Nephron progenitor cell (in vitro differentiated cells): ENCODE measurements at regions not wholly inside any gene's neighbourhood (a gene's known extent, or its start where the extent isn't known, plus 50 kb on each side); places are given as distances from the start of the nearest gene placed in this dataset.

Source experiments
- DNase-seq: peaks from one replicate; pipeline ENCODE4 v3.0.0; 2021
- H3K27ac Mint-ChIP-seq: 2 replicates; pipeline ENCODE4 v1.8.0; 2021; ENCODE audit warnings: mild to moderate bottlenecking, moderate library complexity, mixed read lengths
- H3K27me3 Mint-ChIP-seq: 2 replicates; pipeline ENCODE4 v1.8.0; 2021; ENCODE audit warnings: mild to moderate bottlenecking, low read depth, mixed read lengths; ENCODE audit not compliant: poor library complexity
- H3K36me3 Mint-ChIP-seq: 2 replicates; pipeline ENCODE4 v1.8.0; 2021; ENCODE audit warnings: low read depth, mixed read lengths
- H3K4me1 Mint-ChIP-seq: 2 replicates; pipeline ENCODE4 v1.8.0; 2021; ENCODE audit warnings: mixed read lengths
- H3K4me3 Mint-ChIP-seq: 2 replicates; pipeline ENCODE4 v1.8.0; 2021; ENCODE audit warnings: mild to moderate bottlenecking, moderate library complexity, mixed read lengths
- H3K9me3 Mint-ChIP-seq: 2 replicates; pipeline ENCODE4 v1.8.0; 2021; ENCODE audit warnings: mild to moderate bottlenecking, moderate library complexity, mixed read lengths
- TF ChIP-seq, protein P1 (sequence below): fragments of 200-600 bp; sonication (generic); IDR thresholded peaks from 2 replicates; pipeline ENCODE4 v1.5.0; 2021; ENCODE audit warnings: antibody characterized with exemption

DNA sequence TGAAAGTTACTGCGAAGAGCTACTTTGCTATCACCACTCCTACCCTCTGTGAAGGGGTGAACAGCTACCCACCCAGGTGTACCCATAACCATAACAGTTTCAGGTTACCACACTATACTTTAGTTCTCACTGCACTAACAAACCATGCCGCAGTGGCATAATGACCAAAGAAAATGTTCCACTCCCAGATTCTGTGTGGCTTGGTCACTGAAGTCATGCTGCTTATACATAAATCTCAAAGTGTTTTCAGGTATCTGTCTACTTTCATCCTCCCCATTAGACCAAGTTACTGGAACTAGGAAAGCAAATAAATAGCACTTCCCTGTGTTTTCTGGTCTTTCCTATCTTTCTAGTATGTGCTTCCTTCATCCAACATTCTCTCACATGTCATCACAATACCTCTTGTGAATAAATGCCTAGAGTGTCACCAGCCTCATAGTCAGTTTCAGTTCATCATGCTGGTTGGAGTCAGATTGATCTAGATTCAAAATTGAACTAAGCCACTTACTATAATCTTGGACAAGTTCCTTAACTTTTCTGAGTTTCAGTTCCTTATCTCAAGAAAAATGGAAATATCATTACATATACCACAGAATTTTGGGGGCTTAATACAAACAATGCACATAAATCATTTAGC is 293.6 kb downstream of the FSIP2 start:
- Mint-ChIP-seq H3K4me1 (peaks cover 8% of the 10 kb centered on the region), H3K4me3 (no peak overlapping the region), H3K27ac (no peak overlapping the region), H3K36me3 (no peaks in the 10 kb centered on the region), H3K27me3 (peaks cover 4% of the 10 kb centered on the region), H3K9me3 (no peaks in the 10 kb centered on the region)
- no peak for DNase-seq
- TF ChIP-seq, protein P1, sequence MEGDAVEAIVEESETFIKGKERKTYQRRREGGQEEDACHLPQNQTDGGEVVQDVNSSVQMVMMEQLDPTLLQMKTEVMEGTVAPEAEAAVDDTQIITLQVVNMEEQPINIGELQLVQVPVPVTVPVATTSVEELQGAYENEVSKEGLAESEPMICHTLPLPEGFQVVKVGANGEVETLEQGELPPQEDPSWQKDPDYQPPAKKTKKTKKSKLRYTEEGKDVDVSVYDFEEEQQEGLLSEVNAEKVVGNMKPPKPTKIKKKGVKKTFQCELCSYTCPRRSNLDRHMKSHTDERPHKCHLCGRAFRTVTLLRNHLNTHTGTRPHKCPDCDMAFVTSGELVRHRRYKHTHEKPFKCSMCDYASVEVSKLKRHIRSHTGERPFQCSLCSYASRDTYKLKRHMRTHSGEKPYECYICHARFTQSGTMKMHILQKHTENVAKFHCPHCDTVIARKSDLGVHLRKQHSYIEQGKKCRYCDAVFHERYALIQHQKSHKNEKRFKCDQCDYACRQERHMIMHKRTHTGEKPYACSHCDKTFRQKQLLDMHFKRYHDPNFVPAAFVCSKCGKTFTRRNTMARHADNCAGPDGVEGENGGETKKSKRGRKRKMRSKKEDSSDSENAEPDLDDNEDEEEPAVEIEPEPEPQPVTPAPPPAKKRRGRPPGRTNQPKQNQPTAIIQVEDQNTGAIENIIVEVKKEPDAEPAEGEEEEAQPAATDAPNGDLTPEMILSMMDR, result no peak

DNA sequence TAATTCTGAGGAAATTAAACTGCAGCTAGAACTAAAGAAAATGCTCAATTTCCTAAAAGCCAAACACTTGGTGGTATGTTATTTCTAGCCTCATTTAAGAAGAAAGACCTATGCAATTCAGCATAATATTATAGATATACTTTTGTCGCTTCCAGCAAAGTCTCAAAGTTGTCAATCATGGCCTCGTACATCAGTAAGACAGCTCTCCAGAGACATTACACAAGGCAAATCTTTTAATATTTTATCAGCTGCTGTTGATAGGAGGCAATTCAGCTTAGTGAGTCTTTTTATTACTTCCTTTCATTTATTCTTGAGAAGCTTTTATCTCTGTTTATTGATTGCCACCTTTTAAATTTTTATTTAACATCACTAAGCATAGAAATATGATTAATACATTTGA is 294.3 kb downstream of the FSIP2 start:
- DNase-seq, result no peak
- Mint-ChIP-seq H3K4me1 (peaks cover 8% of the 10 kb centered on the region), H3K27me3 (peaks cover 4% of the 10 kb centered on the region), H3K27ac (no peak overlapping the region), H3K9me3 (no peaks in the 10 kb centered on the region), H3K4me3 (no peak overlapping the region), H3K36me3 (no peaks in the 10 kb centered on the region)
- TF ChIP-seq, protein P1, result no peak

DNA sequence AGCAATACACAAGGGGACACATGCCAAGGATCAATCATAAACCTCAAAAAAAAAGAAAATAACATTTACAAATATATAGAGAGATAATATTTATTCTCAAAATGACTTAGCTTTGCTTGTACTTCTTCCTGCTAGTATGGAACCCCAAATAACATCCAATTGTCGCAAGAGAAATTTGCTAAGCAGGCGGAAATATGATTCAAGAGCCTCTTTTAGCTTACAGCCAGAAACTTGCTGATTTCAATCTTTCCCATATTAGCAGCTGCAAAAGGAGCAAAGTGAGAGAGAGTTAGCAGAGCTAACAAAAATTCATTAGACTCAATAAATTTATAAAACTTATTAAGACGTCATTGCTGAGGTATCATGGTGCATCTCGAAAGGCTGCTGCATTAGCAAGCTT is 294.9 kb downstream of the FSIP2 start:
- DNase-seq, result no peak
- H3K27me3 Mint-ChIP-seq, result peaks cover 4% of the 10 kb centered on the region
- H3K9me3 Mint-ChIP-seq, result no peaks in the 10 kb centered on the region
- no peaks in the 10 kb centered on the region for H3K36me3 Mint-ChIP-seq
- H3K27ac Mint-ChIP-seq, result no peak overlapping the region
- H3K4me1 Mint-ChIP-seq, result peaks cover 8% of the 10 kb centered on the region
- TF ChIP-seq, protein P1, result no peak
- H3K4me3 Mint-ChIP-seq, result no peak overlapping the region

DNA sequence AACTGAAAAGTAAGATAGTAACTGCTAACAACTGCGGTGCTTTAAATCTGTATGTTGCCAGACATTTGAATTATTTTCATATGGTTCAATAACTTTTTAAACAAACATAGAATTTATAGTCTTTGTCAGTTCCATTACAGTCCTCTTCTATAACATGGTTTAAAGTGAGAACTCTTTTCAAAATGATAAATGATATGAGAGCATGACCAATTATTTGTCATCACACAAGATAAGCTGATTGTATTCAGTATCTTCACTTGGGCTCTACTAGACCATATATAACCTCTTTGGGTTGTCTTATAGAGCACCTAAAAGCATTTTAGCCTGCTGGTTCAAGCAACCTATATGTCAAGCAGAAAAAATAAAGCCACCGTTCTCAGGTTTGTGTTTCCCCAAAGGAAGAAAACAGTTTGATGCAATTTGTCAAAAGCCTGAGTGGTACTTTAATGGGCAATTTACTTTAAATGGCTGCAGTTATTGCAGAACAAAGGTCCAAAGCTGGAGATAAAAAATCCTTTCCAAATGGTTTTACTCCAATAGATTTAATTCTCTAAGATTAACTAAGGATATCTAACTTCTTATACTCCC is 298.4 kb downstream of the FSIP2 start:
- no peaks in the 10 kb centered on the region for H3K27me3 Mint-ChIP-seq
- no peaks in the 10 kb centered on the region for H3K9me3 Mint-ChIP-seq
- TF ChIP-seq, protein P1, result no peak
- H3K4me1 Mint-ChIP-seq, result peaks cover 6% of the 10 kb centered on the region
- no peak overlapping the region for H3K27ac Mint-ChIP-seq
- DNase-seq, result no peak
- H3K4me3 Mint-ChIP-seq, result no peak overlapping the region
- H3K36me3 Mint-ChIP-seq, result no peaks in the 10 kb centered on the region

DNA sequence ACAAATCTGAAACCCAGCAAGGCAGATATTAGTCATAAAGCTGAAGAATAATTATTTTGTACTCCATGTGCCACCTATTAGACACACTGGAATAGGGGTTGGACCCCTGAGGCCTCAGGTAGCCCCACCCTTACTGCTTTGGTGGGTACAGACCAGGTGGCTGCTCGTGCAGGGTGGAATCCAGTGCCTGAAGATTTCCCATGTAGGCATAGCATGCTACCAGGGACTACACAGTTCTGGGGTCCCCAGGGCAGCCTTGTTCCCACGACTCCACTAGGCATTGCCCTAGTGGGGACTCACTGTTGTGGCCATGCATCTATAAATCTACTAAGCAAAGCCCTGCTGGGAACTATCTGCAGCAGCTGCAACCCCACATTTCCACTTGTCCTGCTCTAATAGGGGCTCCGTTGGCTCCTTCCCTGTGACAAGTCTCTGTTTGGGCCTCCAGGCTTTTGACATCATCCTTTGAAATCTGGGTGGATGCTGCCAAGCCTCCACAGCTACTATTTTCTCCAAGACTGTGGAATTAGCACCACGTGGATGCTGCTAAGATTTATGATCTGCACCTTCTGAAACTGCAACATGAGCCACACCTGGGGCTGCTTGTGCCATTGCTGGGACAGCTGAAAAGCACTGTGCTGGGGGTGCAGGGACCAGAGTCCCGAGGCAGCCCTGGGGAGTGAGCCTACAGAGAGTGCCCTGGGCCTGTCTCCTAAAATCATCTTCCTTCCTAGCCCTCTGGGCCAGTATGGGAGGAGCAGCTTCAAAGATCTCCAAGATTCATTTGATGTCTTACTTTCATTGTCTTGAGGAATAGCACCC is 303.8 kb downstream of the FSIP2 start:
- no peak for DNase-seq
- Mint-ChIP-seq H3K27me3 (no peaks in the 10 kb centered on the region), H3K4me3 (no peak overlapping the region), H3K36me3 (no peaks in the 10 kb centered on the region), H3K27ac (no peak overlapping the region), H3K4me1 (no peaks in the 10 kb centered on the region), H3K9me3 (no peaks in the 10 kb centered on the region)
- TF ChIP-seq, protein P1, result no peak
